Stomach (tissue), 4 donors: ENCODE measurements at regions not wholly inside any gene's neighbourhood (a gene's known extent, or its start where the extent isn't known, plus 50 kb on each side); places are given as distances from the start of the nearest gene placed in this dataset.

Experiments
- EP300 ChIP-seq: sonication (generic); formaldehyde crosslinking; IDR thresholded peaks from one replicate; pipeline ENCODE4 v1.6.1; 2017; ENCODE audit warnings: antibody characterized with exemption
- POLR2A ChIP-seq, 4 donors: fragments of 450-650 bp; IDR thresholded peaks; one replicate each; pipeline ENCODE4 v1.6.1; 2016; ENCODE audit warnings: antibody characterized with exemption in 4 of 4, control low read depth in 2 of 4, mild to moderate bottlenecking in 1 of 4, moderate library complexity in 1 of 4
- POLR2AphosphoS5 ChIP-seq, 3 donors: sonication (generic); formaldehyde crosslinking; IDR thresholded peaks; one replicate each; pipeline ENCODE4 v1.6.1; 2016; ENCODE audit warnings: antibody characterized with exemption in 3 of 3
- TF ChIP-seq, protein P1 (sequence below), 7 experiments: fragments of 450-650 bp in 4 of 7; fragments of 200-600 bp in 3 of 7; sonication (generic) in 3 of 7; IDR thresholded peaks; one replicate each; pipeline ENCODE4 v1.5.1; 2016 to 2019; ENCODE audit warnings: antibody characterized with exemption in 7 of 7, control low read depth in 2 of 7, mild to moderate bottlenecking in 1 of 7

DNA sequence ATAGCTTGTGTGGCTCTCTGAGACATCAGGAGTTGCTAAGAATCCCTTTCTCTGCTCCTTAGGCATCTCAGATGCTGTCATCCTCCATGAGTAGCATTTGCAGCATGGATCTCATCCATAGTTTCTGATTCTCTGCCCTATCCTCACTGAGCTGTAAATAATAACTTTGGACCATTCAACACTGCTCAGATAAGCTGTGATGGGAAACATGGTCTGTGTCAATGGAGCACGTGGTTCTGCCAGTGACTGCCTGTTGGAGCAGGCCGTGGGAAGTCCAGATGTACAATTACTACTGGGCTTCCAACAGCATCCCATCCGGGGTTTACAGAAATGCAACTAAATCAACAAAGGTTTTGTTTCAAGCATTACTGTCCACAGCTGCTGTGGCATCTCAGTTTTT lies 160.1 kb downstream of the OR4C45 start:
- TF ChIP-seq POLR2AphosphoS5 (IDR thresholded peaks at IDR 0.05) (no peak), EP300 (no peak), POLR2A (IDR thresholded peaks at IDR 0.05) (no peak)
- TF ChIP-seq, protein P1, sequence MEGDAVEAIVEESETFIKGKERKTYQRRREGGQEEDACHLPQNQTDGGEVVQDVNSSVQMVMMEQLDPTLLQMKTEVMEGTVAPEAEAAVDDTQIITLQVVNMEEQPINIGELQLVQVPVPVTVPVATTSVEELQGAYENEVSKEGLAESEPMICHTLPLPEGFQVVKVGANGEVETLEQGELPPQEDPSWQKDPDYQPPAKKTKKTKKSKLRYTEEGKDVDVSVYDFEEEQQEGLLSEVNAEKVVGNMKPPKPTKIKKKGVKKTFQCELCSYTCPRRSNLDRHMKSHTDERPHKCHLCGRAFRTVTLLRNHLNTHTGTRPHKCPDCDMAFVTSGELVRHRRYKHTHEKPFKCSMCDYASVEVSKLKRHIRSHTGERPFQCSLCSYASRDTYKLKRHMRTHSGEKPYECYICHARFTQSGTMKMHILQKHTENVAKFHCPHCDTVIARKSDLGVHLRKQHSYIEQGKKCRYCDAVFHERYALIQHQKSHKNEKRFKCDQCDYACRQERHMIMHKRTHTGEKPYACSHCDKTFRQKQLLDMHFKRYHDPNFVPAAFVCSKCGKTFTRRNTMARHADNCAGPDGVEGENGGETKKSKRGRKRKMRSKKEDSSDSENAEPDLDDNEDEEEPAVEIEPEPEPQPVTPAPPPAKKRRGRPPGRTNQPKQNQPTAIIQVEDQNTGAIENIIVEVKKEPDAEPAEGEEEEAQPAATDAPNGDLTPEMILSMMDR (IDR thresholded peaks at IDR 0.05), result no peak
